ENCODE measurements at regions not wholly inside any gene's neighbourhood (a gene's known extent, or its start where the extent isn't known, plus 50 kb on each side); places are given as distances from the start of the nearest gene placed in this dataset.

DNA sequence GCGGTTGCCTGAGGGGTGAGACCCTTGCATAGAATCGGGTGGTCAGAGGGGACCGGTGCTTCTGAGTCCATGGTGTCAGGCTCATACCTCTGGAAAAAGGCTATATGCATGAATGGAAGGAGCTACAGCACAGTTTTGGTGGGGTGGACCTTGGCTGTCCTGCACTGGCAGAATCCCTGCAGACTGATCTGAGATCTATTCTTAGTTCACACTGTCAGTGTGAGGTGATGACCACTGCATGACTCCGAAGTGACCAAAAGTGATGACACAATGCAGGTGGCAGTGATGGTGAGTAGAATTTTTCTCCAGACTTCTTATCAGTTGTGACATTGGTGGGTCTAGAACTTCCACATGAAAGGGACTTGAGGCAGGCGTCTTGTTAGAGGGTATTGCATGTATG, 105.2 kb upstream of the SLC28A3 start:
- in situ Hi-C loops (cut with MboI; ENCODE audit: low sequenced_read_pairs): no loop called here

- in situ Hi-C loops (cut with MboI; ENCODE audit: low sequenced_read_pairs): no loop called here
Observed at GRCh38 chr9:84447305-84447704, 106.7 kb upstream of the SLC28A3 start.

- in situ Hi-C loops (cut with MboI; ENCODE audit: low sequenced_read_pairs): no loop called here
Observed at GRCh38 chr9:84450029-84450428, 109.5 kb upstream of the SLC28A3 start.

DNA sequence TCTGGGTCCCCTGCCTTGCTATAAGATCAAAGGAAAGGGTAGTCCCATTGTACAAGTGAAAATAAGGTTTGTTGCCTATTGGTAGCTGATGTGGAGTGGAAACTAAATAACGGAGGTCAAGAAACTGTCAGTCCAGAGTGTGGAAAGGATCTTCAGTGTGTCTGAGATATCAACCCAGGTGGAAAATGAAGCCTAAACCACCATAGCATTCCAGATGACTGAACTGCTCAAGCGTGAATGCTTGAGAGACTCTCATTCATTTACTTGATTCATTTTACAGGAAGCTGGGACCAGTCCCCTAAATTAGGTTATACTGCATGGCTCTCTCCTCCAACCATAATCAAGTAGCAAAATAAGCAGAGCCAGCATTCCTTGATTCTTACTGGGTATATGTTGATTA, 116.0 kb upstream of the SLC28A3 start:
- in situ Hi-C loops (cut with MboI; ENCODE audit: low sequenced_read_pairs): no loop called here

GRCh38 chr9:84460695-84461094, 120.1 kb upstream of the SLC28A3 start:
- in situ Hi-C loops (cut with MboI; ENCODE audit: low sequenced_read_pairs): no loop called here

DNA sequence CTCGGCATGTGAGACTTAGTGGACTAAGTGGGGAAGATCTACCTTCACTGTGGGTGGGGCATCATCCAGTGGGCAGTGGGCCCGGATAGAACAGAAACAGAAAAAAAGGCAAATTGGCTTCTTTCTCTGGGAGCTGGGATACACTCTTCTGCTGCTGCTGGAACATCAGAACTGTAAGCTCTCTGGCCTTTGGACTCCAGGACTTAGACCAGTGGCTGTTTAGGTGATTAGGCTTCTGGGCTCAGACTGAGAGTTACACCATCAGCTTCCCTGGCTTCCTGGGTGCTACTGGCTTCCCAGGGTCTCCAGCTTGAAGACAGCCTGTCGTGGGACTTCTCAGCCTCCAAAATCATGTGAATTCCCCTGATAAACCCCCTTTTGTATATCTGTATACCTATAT, 122.7 kb upstream of the SLC28A3 start:
- in situ Hi-C loops (cut with MboI; ENCODE audit: low sequenced_read_pairs): no loop called here

DNA sequence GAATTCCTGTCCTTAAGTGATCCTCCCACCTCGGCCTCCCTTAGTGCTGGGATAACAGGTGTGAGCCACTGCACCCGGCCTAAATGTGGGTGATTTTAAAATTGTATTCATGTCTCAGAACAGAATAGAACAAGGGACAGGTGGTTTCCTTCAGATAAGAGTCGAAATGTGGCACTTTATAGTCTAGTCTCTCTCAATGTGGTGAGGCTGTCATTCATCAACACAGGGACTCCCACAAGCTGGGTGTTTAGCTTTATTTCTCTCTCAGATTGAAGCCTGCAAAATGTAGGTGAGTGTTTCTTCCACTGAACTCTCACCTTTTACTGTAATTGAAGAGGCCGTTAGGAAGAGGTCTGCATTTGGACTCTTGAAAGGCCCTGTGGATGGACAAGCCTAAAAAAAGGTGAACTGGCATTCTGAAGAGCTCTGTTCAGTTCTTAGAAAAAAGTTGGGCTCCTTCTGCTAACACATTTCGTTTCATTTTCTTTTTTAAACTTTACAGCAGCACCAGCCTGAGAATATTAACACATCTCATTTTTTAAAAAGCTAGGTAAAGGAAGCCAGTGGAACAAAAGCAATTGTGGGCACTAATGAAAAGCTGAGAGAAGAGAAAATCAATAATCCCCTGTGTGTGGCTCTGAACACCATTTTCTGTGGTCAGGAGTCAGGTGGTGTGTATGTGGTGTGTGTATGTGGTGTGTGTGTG, 126.2 kb upstream of the SLC28A3 start:
- in situ Hi-C loops (cut with MboI; ENCODE audit: low sequenced_read_pairs): no loop called here

DNA sequence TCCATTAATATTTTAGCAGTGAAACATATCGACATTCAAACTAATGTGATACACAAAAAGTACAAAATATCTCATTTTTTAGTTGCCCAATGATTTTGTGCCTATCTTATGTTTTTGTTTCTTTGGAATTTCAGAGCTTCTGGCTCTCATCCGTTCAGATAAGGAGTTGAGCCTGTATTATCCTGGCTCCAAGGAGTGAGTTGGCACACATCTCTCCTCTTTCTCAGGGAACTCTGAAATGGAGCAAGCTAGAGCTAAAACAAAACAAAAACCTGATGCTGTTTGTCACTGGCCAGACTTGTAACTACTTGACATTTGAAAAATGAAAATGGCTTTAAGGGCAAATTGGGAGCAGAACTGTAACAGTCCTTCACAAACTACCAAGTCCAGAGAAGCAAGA, 131.3 kb upstream of the SLC28A3 start:
- in situ Hi-C loops (cut with MboI; ENCODE audit: low sequenced_read_pairs): no loop called here

DNA sequence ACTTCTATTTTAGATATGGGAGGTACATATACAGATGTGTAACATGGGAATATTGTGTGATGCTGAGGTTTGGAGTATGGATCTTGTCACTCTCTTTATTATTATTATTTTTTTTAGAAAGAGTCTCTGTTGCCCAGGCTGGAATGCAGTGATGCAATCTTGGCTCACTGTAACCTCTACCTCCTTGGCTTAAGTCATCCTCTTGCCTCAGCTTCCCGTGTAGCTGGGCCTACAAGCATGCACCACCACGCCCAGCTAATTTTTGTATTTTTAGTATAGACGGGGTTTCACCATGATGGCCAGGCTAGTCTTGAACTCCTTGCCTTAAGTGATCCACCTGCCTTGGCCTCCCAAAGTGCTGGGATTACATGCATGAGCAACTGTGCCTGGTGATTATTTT, 138.4 kb upstream of the SLC28A3 start:
- in situ Hi-C loops (cut with MboI; ENCODE audit: low sequenced_read_pairs): no loop called here

- in situ Hi-C loops (cut with MboI; ENCODE audit: low sequenced_read_pairs): no loop called here
Observed at GRCh38 chr9:84480071-84480470, 139.5 kb upstream of the SLC28A3 start.

DNA sequence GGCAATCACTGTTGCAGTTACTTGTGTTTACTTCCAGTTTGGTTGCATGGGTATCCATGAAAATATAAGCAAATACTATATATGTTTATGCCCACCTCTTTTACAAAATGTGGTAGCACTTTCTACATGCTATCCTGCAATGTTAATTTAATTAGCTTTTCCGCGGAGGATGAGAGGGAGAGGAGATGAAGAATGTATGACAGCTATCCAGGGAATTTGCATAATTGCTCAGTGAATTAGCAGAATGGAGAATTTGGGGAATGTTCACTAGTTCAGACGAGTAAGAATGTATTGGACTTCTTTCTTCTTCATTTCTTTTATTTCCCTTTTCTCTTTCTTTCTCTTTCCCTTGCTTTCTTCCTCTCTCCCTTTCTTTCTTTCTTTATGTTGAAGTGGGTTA, 140.7 kb upstream of the SLC28A3 start:
- in situ Hi-C loops (cut with MboI; ENCODE audit: low sequenced_read_pairs): no loop called here

DNA sequence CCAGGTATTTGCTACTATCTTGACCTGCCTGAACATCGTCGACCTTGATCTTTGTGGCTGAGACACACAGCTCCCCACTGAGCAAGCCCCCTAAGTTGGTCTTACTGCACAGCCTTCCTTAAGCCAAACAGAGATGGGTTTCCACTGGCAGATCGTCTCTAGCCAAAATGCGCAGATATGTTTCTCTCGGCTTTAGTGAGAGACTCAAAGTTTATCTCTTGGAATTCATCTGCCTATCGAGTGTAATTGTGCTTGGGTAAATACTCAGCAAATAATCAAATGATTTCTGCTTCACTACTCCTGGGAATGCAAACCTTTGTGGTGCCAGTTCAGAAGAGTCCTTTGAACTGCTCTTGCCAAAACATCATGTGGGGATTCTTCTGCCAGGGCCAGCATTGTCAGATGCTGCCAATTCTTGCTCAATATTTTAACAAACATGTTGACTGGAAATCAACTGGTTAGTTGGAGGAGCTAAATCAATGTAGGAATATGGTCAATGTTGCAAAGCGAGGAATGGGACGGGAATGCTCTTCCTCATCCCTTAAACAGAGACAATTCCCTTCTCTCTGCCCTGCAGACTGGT, 141.2 kb upstream of the SLC28A3 start:
- in situ Hi-C loops (cut with MboI; ENCODE audit: low sequenced_read_pairs): no loop called here

DNA sequence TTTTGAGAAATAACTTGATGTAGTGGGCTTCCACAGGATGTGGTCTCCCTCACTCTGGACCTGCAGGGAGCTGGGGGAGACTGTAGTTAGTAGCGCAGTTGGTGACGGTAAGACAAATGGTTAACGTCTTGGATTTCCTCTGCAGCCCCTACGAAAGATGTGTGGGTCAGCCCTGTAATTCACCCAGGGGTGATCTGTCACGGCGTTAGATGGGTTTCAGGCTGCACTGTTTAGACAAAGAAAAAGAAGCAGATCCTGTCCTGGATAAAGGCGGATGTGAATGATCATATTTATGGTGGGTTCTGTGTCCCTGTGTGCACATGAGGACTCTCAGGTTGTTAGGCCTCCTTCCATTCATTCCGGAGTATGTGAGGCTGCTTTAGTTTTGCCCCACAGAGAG, 142.0 kb upstream of the SLC28A3 start:
- in situ Hi-C loops (cut with MboI; ENCODE audit: low sequenced_read_pairs): no loop called here

GRCh38 chr9:84484172-84484571, 143.6 kb upstream of the SLC28A3 start:
- in situ Hi-C loops (cut with MboI; ENCODE audit: low sequenced_read_pairs): no loop called here

DNA sequence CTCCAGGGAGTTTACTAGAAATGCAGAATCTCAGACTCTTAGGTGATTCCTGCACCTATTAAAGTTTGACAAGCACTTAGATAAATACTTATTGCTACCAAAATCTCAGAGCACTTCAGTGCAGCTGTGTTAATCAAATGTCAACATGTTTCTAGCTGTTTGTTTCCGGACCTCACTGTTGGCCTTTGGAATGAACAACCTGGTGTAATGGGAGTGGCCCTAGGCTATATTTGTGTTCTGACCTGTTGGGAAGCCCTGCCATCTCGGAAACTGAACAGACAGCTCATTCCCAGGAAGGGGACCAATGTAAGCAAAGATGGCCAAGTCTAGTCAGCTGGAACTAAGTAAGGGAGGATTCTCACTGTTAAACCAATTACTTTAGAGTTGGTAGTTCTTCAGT, 145.0 kb upstream of the SLC28A3 start:
- in situ Hi-C loops (cut with MboI; ENCODE audit: low sequenced_read_pairs): no loop called here

DNA sequence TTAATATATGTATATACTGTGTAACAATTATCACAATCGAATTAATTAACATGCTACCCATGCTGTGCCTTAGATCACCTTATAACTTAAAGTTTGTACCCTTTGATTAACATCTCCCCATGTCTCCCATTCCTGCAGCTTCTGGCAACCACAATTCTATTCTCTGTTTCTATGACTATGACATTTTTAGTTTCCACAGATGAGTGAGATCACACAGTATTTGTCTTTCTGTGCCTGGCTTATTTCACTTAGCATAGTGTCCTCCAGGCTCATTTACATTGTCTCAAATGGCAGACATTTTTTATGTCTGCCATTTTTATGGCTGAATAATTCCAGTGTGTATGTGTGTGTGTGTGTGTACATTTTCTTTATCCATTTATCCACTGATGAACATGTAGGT, 146.1 kb upstream of the SLC28A3 start:
- in situ Hi-C loops (cut with MboI; ENCODE audit: low sequenced_read_pairs): no loop called here

GRCh38 chr9:84490206-84490841, 149.8 kb upstream of the SLC28A3 start:
- in situ Hi-C loops (cut with MboI; ENCODE audit: low sequenced_read_pairs): no loop called here

DNA sequence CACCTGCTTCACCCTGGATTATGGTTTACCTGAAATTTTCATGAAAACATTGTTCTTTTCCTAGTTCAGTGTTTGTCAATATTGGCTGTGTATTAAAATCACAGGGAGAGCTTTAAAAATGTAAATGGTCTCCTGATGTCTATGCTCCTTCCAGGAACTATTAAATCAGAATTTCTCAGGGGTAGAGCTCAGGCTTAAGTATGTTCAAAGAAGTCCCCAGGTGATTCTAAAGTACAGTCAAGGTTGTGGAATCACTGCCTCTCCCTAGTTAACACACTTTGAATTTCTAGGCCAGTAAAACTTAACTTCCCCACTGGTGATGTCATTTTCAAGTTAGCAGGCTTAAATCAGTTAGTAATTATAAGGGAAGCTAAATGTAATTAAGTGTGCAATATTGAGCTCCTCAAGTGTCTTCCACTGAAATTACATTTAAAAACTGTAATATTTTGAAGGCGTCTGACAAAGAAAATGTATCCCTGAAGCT, 150.3 kb upstream of the SLC28A3 start:
- in situ Hi-C loops (cut with MboI; ENCODE audit: low sequenced_read_pairs): no loop called here

DNA sequence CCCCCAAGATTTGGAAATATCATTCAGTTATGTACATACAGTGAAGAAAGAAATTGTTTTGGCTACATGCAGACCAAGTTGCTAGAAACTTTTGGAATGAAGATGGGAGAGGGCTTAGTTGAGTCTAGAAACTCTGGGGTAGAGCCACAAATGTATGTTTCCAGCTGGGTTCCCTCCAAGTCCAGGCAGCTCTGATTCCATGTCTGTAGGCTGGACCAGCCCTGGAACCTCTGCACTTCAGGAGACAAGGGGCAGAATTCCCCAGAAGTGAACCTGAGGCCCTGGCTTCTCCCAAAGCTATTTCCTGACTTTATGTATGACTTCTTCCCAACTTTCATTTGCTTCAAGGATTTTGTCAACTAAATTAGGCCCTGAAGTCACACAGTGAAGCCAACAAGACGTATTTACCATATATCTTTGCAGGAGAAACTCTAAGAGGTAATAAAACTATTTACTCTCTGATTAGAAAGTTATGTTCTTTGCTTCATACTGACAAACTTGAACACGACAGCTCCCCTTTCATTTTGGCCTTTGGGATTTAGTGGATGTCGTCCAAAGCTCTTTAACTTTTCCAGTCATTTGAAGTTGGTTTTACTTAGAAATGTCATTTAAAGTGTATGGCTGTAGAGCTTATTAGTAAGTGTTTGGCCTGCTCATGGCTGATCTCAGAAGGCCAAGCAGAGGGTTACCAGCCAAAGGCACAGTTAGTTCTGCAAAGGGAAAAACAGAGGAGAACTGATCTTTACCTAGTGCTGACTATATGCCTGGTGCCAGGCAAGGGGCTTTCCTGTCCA, 152.0 kb upstream of the SLC28A3 start:
- in situ Hi-C loops (cut with MboI; ENCODE audit: low sequenced_read_pairs): no loop called here

- in situ Hi-C loops (cut with MboI; ENCODE audit: low sequenced_read_pairs): no loop called here
Observed at GRCh38 chr9:84493284-84493947, 152.9 kb upstream of the SLC28A3 start.

DNA sequence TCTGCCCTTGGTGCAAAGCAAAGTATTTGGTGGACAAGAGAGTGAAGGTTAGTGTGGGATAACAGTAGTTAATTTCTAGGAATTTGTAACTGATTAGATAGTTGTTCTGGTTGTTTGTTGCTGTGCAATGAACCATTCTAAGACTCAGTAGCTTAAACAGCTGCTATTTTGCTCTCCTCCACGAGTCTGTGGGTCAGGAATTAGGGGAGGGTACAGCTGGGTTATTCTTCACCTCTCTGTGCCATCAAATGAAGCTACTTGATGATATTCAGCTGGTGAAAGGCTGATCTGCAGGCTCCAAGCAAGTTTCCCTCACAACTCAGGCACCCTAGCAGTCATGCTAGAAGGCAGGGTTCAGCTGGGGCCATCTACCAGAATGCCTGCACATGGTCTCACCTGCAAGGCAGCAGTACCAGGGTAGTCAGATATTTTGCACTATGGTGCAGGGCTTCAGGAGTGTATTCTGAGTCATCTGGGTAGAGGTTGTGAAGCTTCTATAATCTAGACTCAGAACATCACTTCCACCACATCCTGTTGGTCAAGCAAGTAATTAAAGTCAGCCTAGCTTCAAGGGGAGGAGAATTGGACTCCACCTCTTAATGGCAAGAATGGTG, 159.5 kb upstream of the SLC28A3 start:
- in situ Hi-C loops (cut with MboI; ENCODE audit: low sequenced_read_pairs): no loop called here

Measured in HL-60/S4 treated with retinoic acid at 250 ng/mL for 4 days and 3 days (cell line).